ENCODE measurements at regions not wholly inside any gene's neighbourhood (a gene's known extent, or its start where the extent isn't known, plus 50 kb on each side); places are given as distances from the start of the nearest gene placed in this dataset.
"Not testable (repeated sequence)": the region's sequence is repeated elsewhere in the genome, so short reads cannot be mapped to it uniquely, and the experiment has no call there.

- DNase-seq (ENCODE audit: low read depth, low spot score), result no peak
Observed at GRCh38 chr2:172259827-172260226, 157.1 kb upstream of the DLX2 start.

GRCh38 chr2:172260336-172260735 is 157.6 kb upstream of the DLX2 start:
- DNase-seq (ENCODE audit: low read depth, low spot score), result no peak

- DNase-seq (ENCODE audit: low read depth, low spot score), result no peak
Observed at GRCh38 chr2:172261292-172261691, 158.6 kb upstream of the DLX2 start.

DNA sequence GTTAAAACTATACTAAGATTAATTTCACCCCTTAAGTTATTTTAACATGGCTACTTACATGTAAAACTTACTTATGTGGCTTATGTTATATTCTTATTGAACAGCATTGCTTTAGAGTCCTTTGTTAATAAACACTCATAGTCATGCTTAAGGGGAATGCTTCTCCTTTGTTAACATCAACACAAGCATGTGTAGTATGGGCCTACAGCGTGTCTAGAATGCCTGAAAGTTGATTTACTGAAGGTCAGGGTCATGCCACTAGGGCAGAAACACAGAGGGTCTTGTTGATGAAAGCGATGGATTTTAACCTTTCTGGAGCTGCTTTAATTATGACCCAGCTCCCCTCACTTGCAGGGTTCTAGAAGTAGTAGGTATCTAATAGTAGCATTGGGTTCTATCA is 159.8 kb upstream of the DLX2 start:
- no peak for DNase-seq (ENCODE audit: low read depth, low spot score)

- DNase-seq (ENCODE audit: low read depth, low spot score), result not testable (repeated sequence)
Observed at GRCh38 chr2:172264820-172265219, 162.1 kb upstream of the DLX2 start.

GRCh38 chr2:172269507-172270244 is 157.7 kb upstream of the ITGA6 start:
- not testable (repeated sequence) for DNase-seq (ENCODE audit: low read depth, low spot score)

- no peak for DNase-seq (ENCODE audit: low read depth, low spot score)
Observed at GRCh38 chr2:172270278-172271079, 156.9 kb upstream of the ITGA6 start.

DNA sequence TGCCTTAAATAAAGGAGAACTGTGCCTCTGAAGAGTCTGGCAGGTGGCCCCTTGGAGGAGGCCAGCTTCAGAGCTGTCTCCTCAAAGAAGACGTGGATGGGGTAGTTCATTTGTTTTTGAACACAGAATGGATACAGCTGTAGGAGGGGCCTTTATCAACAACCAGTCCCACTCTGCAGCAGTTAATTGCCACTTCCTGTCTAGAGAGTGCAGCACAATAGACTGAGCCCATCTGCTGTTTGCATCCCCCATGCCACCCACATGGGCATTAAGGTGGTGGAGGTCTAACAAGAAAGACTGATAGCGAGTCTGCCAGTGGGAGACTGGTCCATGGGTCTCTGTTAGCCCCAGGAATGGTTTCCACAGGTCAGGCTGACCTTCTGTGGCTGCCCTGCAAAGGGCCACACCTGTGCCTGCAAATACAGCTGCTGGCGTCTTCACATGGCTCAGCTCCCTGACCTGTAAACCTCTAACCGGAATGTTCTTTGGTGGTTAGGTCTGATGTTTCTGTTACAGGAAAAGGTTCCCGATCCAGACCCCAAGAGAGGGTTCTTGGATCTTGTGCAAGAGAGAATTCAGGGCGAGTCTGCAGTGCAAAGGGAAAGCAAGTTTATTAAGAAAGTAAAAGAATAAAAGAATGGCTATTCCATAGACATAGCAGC is 153.3 kb upstream of the ITGA6 start:
- no peak for DNase-seq (ENCODE audit: low read depth, low spot score)

GRCh38 chr2:172275239-172275638 is 152.1 kb upstream of the ITGA6 start:
- no peak for DNase-seq (ENCODE audit: low read depth, low spot score)

DNA sequence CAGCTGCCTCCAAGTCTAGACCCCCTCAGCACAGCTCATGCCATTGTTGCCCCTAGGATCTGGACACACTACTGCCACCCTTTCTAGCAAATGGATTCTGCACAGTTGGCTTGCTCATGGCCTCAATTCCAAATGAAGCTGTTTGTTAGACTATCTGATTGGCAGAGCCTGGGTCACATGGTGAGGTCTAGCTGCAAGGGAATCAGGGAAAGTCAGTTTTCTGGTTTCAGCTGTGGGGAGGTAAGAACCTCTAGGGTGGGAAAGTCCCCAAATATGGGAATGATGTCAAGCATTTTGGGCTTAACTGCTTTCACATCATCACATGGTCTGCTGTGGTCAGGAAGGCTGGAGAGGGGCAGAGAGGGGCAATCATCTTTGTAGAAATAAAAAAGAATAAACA is 150.4 kb upstream of the ITGA6 start:
- DNase-seq (ENCODE audit: low read depth, low spot score), result no peak

GRCh38 chr2:172278667-172279066 is 148.7 kb upstream of the ITGA6 start:
- DNase-seq (ENCODE audit: low read depth, low spot score), result no peak

DNA sequence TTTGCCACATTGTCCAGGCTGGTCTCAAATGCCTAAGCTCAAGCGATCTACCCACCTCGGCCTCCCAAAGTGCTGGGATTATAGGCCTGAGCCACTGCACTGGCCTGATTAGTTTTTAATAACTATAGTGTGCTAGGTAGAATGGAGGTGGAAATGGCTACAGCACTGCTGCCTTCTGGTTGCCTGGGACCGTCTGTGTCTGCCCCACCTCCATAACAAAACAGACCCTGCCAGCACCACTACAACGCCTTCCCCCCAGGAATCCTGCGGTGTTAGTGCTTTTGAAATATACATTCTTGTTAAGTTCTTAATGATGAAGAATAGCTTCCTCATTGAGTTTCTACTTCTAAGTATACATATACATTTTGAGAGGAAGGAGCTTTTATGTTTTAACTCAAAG is 148.2 kb upstream of the ITGA6 start:
- DNase-seq (ENCODE audit: low read depth, low spot score), result no peak

DNA sequence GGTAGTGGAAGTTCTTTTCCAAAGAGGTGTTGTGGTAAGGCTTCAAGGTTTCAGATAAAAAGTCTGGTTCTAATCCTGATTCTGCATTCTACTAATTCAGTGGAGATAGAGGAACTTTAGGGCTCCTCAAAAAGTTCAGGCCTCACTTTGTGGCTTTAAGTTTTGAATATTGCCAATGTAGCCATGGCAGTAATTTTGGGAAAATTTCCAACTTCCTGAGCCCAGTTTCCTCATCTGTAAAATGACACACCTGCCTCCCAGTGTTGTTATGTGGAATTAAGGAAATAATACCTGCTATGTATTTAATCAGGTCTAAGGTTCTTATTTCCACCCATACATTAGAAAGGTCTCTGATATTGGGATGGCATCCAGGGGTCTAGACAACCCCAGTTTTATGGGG is 147.6 kb upstream of the ITGA6 start:
- no peak for DNase-seq (ENCODE audit: low read depth, low spot score)

DNA sequence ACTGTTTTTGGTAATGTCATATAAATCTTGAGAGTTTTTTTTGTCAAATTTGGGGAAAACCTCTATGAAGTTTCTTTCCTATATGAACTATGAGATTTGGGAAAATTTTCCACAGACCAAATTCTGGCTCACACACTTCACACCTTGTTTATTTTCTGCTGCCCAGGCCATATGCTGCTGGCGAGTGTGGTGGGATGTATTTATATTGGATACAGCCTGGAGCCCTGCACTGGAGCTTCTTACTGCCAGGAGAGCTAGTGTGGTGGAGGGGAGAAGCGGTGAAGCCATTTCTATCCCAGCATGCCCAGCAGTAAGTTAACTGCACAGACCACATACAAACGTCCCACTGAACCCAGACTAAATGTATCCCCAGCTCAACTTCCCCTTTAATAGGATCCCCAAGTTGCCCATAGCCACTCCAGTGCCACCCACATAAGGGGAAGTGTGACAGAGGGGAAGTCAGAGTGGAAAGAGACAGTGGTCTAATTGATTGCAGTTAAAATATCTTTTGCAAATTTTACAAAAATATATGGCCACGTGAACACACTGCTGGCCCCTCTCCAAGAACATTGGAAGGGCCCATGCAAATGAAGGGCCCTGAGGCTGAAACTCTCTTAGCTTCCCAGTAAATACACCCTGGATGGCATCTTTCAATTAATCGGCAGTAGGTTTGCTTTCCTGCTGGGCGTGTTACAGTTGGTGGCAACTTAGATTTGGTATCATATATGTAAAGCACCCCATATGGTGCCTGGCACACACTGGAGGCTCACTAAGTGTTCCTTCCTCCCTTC is 146.6 kb upstream of the ITGA6 start:
- no peak for DNase-seq (ENCODE audit: low read depth, low spot score)

- DNase-seq (ENCODE audit: low read depth, low spot score), result no peak
Observed at GRCh38 chr2:172281648-172282570, 145.5 kb upstream of the ITGA6 start.

GRCh38 chr2:172282944-172283343 is 144.4 kb upstream of the ITGA6 start:
- no peak for DNase-seq (ENCODE audit: low read depth, low spot score)

DNA sequence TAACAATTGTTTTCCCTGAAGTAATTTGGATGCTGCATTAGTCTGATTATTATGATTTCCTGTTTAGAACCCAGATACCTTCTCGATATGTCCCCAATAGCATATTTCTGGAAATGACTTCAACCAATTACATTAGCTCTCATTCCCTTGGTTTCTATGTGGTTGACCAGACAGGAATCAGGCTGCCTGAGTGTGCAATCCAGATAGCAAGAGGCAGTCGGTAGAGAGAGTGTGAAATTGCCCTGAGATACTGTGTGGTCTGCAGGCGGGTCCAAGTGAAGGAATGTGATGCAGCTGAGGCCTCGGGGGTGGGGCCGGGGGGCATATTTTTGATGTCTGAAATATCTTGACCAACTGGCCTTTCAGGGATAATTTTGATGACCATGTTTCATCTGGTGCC is 143.9 kb upstream of the ITGA6 start:
- no peak for DNase-seq (ENCODE audit: low read depth, low spot score)

DNA sequence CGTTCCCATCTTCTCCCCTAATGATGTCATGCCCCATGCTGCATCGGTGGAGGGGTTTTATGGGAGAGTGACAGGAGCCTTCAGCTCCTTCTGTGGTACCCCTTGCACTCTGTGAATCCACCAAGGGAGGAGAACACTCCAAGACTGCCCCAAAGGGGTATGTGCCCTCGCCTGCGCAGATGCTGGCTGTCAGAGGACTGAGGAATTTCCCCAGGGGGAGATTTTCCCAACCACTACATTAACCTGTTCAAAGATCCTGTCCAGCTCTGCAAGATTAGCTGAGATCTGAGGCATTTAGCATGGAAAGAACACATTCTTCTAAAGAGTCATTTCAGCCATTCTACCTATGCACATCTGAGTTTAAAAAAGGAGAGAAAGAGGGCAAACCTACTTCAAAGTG is 143.2 kb upstream of the ITGA6 start:
- DNase-seq (ENCODE audit: low read depth, low spot score), result no peak

- DNase-seq (ENCODE audit: low read depth, low spot score), result no peak
Observed at GRCh38 chr2:172285010-172285621, 142.3 kb upstream of the ITGA6 start.

DNA sequence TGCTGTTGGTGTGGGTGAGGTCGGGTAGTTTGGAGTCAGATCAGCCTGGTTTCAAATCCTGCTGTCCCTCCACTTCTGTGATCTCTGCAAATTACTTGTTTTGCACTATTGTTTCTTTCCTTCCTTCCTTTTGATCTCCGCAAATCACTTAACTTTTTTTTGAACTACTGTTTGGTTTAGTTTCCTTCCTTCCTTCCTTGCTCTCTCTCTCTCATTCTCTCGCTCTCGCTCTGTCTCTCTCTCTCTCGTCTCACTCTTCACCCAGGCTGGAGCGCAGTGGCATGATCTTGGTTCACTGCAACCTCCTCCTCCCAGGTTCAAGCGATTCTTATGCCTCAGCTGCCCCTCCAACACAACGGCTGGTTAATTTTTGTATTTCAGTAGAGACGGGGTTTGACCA is 141.6 kb upstream of the ITGA6 start:
- no peak for DNase-seq (ENCODE audit: low read depth, low spot score)
